DMS 273 (cell line): ENCODE measurements at regions not wholly inside any gene's neighbourhood (a gene's known extent, or its start where the extent isn't known, plus 50 kb on each side); places are given as distances from the start of the nearest gene placed in this dataset.

Experiments used
- DNase-seq: peaks from one replicate; lab custom pipeline; 2025; ENCODE audit not compliant: unreplicated experiment; lab: John Stamatoyannopoulos, UW

DNA sequence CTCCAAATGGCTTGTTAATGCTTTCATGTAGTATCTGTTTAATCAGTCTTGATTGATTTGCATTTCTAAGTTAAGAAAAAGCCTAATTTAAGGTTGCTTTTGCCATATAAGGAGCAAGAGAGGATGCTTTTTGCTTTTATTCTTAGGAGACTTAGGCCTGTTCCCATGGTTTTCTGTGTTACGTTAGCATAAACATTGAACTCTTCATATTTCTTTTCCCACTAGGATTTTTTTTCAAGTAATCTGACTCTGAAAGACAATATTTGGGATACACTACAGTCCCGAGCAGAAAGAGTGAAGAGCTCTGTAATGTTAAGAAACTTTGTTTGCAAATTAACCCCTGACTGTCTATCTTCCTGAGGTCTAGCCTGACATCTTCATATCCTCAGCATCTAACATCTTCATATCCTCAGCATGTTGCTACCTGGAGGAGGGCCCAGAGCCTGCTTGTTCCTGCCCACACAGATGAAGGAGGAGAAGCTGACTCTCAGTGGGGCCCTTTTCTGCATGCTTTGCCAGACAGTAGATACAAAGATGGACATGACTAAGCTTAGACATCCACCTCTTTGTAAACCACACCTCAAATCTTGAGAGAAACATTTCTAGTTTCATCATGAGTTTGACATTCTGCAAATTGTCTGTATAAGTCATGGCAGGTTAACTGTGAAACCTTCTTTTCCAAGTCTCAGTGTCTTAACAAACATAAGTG is 86.2 kb upstream of the COL6A5 start:
- no peak for DNase-seq

DNA sequence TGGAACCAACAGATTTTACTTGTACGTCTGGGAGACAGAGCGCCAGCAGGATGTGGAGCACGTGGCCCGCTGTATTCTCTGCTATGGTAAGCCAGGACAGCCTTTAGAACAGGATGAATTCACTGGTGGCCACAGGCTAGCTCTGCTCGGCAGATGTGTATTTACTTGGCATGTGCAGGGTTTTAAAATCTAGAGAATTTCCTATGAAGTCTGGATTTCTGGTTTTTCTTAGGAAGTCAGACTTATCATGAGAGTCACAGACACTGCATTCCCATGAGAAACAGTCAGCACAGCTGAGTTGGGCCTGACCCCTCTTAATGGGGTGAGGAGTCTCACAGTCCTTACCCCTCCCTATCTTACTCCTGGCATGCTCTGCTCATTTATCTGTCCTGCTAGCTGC is 84.6 kb upstream of the COL6A5 start:
- no peak for DNase-seq

DNA sequence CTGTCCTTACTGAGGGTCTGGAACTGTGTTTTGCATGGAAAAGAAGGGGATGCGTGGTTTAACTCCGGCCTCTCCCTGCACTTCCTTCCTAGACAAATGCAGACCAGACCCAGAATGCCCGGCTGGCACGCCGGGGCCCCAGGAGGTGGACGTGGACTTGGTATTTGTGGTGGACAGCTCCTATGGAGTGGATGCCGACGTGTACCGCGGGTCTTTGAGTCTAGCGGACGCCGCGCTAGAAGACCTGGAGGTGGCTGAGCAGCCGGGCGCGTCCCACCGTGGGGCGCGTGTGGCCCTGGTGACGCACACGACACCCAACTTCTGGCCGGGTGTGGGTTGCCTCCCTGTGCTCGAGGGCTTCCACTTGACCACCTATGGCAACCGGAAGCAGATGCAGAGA is 81.8 kb upstream of the COL6A5 start:
- no peak for DNase-seq

DNA sequence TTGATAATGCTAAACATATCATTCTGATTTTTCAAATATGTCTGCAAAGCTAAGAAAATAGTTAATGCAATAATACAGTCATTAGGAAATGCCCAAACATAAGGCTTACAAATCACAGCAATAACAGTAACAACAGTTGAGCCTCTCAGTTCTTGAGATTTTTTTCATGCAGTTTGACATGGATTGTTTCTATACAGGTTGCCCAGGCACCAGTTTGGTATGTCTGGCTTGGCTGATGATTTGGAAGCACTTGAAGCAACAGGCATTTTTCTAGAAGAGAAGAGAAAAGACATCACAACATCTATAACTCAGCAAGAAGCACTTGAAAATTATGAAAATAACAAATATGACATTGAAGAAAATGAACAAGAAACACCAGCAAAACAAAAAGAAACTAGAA is 78.7 kb upstream of the COL6A5 start:
- DNase-seq, result no peak

DNA sequence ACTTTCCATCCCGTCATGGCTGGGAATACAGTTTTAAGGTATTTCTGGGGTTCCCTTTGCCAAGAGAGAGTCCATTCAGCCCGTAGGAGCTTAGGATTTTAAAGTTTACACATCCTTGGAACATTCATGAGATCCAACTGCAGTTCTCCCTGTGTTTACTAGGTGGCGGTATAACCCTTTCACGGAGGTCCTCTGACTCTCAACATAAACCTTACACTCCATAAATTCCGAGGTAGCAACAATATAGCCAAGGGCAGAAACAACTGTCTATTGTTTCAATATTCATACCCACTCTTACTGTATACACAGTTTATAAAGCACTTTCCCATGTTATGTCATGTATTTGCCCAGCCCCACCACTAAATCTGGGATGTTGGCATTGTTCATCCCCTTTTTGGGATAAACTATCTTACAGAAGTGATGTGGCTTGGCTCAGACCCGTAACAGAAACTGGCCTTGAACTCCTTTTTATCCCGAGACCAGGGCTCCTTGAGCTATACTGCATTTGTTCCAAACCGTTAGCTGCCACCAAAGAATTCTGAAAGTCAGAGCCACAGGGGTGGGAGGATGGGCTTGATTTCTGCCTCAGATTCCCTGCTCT is 69.2 kb upstream of the COL6A5 start:
- peak; percentile 79 for DNase-seq

DNA sequence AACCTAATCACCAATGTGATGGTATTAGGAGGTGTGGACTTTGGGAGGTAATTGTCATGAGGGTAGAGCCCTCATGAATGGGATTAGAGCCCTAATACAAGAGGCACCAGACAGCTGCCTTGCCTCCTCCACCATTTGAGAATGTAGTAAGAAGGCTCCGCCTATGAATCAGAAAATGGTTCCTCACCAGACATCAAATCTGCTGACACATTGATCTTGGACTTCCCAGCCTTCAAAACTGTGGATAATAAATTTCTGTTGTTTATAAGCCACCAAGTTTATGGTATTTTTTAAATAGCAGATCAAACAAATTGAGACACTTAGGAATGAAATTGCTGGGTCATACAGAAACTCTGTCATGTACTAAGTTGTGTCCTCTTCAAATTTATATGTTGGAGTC is 56.8 kb upstream of the COL6A5 start:
- DNase-seq, result no peak

DNA sequence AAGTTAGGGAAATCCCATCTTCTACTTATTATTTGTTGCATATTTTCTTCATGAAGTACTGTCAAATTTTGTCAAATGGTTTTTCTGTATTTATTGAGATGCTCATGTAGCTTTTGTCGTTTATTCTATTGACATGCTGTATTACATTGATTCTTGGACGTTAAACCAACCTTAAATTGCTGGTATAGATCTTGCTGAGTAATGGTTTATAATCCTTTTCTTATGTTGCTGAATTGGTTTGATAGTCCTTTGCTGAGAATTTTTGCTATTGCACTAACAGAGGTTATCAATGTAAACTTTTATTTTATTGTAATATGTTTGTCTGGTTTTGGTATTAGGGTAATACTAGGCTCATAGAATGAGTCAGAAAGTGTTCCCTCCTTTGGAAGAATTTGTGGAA is 54.3 kb upstream of the COL6A5 start:
- no peak for DNase-seq

DNA sequence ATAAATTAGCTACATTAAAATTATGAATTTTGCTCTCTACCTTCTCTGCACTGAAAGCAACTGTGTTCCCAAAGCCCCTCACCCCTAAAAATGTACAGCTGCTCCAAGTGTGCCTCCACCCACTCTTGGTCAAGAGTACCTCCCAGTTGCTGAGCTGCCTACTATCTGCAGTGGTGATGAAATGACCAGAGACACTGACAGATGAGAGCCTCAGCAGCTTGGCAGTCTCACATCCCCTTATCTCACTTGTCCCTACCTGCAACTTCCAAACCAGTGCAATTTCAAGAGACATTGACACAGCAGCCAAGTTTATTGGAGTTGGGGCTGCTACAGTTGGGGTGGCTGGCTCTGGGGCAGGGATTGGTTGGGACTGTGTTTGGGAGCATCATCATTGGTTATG is 52.2 kb upstream of the COL6A5 start:
- DNase-seq, result no peak
